ENCODE measurements at regions not wholly inside any gene's neighbourhood (a gene's known extent, or its start where the extent isn't known, plus 50 kb on each side); places are given as distances from the start of the nearest gene placed in this dataset.

DNA sequence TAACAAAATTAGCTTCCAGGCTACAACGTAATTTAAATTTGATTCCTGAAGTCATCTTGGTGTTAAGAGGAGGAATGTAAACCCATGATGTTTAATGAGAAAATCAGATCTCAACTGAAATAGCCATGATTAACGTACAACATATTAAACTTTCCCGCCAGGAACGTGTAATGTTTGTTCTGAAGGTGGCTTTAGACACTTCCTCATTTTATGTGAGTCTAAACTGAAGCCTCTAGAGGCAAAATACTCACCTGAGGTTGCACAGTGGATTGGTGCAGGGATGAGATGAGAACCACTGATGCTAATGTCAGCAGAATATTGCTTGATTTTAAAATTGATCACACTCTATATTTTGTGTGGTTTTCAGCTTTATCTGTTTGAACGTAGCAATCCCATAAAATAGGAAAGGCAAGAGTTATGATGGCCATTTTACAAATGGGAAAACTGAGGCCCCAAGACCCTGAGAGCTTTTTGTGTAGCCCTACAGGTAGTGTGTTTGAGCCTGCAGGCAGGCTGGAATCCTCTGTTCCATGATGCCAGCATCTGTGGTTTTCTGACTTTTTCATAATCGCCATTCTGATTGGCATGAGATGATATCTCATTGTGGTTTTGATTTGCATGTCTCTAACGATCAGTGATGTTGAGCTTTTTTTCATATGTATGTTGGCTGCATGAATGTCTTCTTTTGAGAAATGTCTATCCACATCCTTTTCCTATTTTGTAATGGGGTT lies 243.7 kb upstream of the BMPER start:
- Histone ChIP-seq H3K27ac (no peak overlapping the region), H3K4me3 (no peak overlapping the region), H3K36me3 (no peaks in the 10 kb centered on the region), H3K4me1 (no peaks in the 10 kb centered on the region), H3K27me3 (no peaks in the 10 kb centered on the region), H3K9me3 (no peaks in the 10 kb centered on the region)
- no peak for DNase-seq
- TF ChIP-seq, protein P1, sequence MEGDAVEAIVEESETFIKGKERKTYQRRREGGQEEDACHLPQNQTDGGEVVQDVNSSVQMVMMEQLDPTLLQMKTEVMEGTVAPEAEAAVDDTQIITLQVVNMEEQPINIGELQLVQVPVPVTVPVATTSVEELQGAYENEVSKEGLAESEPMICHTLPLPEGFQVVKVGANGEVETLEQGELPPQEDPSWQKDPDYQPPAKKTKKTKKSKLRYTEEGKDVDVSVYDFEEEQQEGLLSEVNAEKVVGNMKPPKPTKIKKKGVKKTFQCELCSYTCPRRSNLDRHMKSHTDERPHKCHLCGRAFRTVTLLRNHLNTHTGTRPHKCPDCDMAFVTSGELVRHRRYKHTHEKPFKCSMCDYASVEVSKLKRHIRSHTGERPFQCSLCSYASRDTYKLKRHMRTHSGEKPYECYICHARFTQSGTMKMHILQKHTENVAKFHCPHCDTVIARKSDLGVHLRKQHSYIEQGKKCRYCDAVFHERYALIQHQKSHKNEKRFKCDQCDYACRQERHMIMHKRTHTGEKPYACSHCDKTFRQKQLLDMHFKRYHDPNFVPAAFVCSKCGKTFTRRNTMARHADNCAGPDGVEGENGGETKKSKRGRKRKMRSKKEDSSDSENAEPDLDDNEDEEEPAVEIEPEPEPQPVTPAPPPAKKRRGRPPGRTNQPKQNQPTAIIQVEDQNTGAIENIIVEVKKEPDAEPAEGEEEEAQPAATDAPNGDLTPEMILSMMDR (IDR thresholded peaks at IDR 0.05) = no peak
- no peak for TF ChIP-seq POLR2A (IDR thresholded peaks at IDR 0.05)
- intact Hi-C loops (cut with DNase I; ENCODE audit: low total_unique reads) = no loop called here

GRCh38 chr7:33666531-33666930 lies 238.8 kb upstream of the BMPER start:
- Histone ChIP-seq H3K36me3 (no peaks in the 10 kb centered on the region), H3K27me3 (no peaks in the 10 kb centered on the region), H3K9me3 (no peaks in the 10 kb centered on the region), H3K4me1 (no peaks in the 10 kb centered on the region), H3K4me3 (no peak overlapping the region), H3K27ac (no peak overlapping the region)
- DNase-seq = no peak
- intact Hi-C loops (cut with DNase I; ENCODE audit: low total_unique reads) = no loop called here
- TF ChIP-seq, protein P1 (IDR thresholded peaks at IDR 0.05) = no peak
- no peak for TF ChIP-seq POLR2A (IDR thresholded peaks at IDR 0.05)

DNA sequence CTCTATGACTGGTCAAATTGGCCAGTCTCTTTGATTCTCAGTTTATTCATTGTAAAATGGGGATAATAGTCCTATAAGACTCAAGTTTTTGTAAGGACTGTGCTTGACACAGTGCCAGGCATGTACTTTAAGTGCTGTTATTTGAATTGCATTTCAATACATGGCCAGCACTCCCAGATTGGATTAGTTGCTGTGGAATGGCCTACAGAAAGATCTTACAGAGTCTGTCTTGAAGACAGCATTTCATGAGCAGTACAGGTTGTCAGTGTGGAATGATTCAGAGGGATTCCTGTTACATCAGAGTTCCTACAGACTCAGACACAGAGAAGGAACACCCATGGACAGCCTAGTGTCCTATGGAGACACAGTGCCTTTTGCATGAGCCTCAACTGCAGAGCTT lies 238.1 kb upstream of the BMPER start:
- H3K27ac ChIP-seq = no peak overlapping the region
- no peaks in the 10 kb centered on the region for H3K27me3 ChIP-seq
- no peak overlapping the region for H3K4me3 ChIP-seq
- no peaks in the 10 kb centered on the region for H3K4me1 ChIP-seq
- no peak for TF ChIP-seq POLR2A (IDR thresholded peaks at IDR 0.05)
- TF ChIP-seq, protein P1 (IDR thresholded peaks at IDR 0.05) = no peak
- no peaks in the 10 kb centered on the region for H3K36me3 ChIP-seq
- intact Hi-C loops (cut with DNase I; ENCODE audit: low total_unique reads) = no loop called here
- H3K9me3 ChIP-seq = no peaks in the 10 kb centered on the region
- DNase-seq = no peak

- intact Hi-C loops (cut with DNase I; ENCODE audit: low total_unique reads) = no loop called here
- TF ChIP-seq, protein P1 (IDR thresholded peaks at IDR 0.05) = no peak
- TF ChIP-seq POLR2A (IDR thresholded peaks at IDR 0.05) = no peak
- DNase-seq = no peak
- Histone ChIP-seq H3K4me1 (no peaks in the 10 kb centered on the region), H3K27ac (no peak overlapping the region), H3K9me3 (no peaks in the 10 kb centered on the region), H3K4me3 (no peak overlapping the region), H3K27me3 (no peaks in the 10 kb centered on the region), H3K36me3 (no peaks in the 10 kb centered on the region)
Measured at GRCh38 chr7:33669251-33669670, 236.1 kb upstream of the BMPER start.

GRCh38 chr7:33671531-33672262 lies 233.6 kb upstream of the BMPER start:
- no peaks in the 10 kb centered on the region for H3K9me3 ChIP-seq
- TF ChIP-seq, protein P1 (IDR thresholded peaks at IDR 0.05) = no peak
- no peak for TF ChIP-seq POLR2A (IDR thresholded peaks at IDR 0.05)
- no peak for DNase-seq

More at GRCh38 chr7:33671531-33672262, 233.6 kb upstream of the BMPER start:
- H3K4me1 ChIP-seq = no peaks in the 10 kb centered on the region
- H3K27me3 ChIP-seq = no peaks in the 10 kb centered on the region
- H3K27ac ChIP-seq = no peak overlapping the region
- intact Hi-C loops (cut with DNase I; ENCODE audit: low total_unique reads) = no loop called here
- no peak overlapping the region for H3K4me3 ChIP-seq
- no peaks in the 10 kb centered on the region for H3K36me3 ChIP-seq
